ENCODE measurements at regions not wholly inside any gene's neighbourhood (a gene's known extent, or its start where the extent isn't known, plus 50 kb on each side); places are given as distances from the start of the nearest gene placed in this dataset.

DNA sequence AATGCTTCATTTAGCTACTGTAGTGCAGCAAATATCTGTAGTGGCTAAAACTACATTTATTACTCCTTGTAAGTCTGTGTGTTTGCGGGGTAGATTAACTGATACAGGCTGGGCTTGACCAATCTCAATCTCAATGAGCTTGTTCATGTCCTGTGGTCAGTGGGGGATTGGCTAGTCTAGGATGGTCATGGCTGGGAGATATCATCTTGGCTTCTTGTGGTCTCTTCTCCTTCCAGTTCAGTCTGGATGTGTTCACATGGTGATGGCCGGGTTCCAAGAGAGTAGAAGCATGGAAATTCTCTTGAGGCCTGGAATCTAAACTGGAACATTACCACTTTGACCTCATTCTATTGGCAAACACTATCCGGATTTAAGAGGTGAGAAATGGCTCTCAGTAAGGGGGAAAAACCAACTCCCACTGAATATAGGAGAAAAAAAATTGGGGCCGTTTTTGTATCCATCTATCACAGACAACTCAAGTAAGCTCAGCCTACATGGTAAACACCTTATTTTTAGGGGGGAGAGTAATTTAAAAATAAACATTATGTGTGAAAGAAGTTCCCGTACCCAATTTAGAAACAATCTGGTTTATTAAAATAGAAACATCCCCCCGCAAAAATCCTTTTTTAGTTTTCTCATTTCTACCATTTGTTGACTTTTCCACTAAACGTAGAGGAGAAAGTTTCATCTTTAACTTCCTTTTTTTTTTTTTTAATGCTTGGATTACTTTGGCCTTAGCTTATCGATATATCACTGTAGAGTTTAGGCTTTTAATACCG, 284.9 kb upstream of the TBC1D5 start:
- Histone ChIP-seq H3K4me2 (ENCODE audit: low read length) (no peak overlapping the region), H3K79me2 (ENCODE audit: control insufficient read depth, low read length) (no peaks in the 10 kb centered on the region), H3K27me3 (ENCODE audit: control insufficient read depth, low read length) (no peaks in the 10 kb centered on the region), H3K36me3 (ENCODE audit: control insufficient read depth, low read length) (no peaks in the 10 kb centered on the region), H3K4me1 (ENCODE audit: control insufficient read depth, low read length) (peaks cover 12% of the 10 kb centered on the region; the same call in 1 of the 2 replicates), H3F3A (ENCODE audit: control insufficient read depth, insufficient read depth) (no peaks in the 10 kb centered on the region), H4K20me1 (ENCODE audit: control insufficient read depth, insufficient read depth, low read depth, low read length) (no peaks in the 10 kb centered on the region), H3K9me2 (replicated peaks; ENCODE audit: control insufficient read depth, low read length) (no peaks in the 10 kb centered on the region; the same call in 1 of the 2 replicates), H3K9me3 (ENCODE audit: control insufficient read depth, insufficient read depth, low read length) (no peaks in the 10 kb centered on the region), H3K4me3 (ENCODE audit: low read length) (no peak overlapping the region), H3K27ac (ENCODE audit: low read depth, low read length) (no peak overlapping the region)
- TF ChIP-seq, protein P1, sequence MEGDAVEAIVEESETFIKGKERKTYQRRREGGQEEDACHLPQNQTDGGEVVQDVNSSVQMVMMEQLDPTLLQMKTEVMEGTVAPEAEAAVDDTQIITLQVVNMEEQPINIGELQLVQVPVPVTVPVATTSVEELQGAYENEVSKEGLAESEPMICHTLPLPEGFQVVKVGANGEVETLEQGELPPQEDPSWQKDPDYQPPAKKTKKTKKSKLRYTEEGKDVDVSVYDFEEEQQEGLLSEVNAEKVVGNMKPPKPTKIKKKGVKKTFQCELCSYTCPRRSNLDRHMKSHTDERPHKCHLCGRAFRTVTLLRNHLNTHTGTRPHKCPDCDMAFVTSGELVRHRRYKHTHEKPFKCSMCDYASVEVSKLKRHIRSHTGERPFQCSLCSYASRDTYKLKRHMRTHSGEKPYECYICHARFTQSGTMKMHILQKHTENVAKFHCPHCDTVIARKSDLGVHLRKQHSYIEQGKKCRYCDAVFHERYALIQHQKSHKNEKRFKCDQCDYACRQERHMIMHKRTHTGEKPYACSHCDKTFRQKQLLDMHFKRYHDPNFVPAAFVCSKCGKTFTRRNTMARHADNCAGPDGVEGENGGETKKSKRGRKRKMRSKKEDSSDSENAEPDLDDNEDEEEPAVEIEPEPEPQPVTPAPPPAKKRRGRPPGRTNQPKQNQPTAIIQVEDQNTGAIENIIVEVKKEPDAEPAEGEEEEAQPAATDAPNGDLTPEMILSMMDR (IDR thresholded peaks at IDR 0.05; ENCODE audit: low read depth, low read length, poor library complexity, severe bottlenecking), result no peak
- TF ChIP-seq EZH2phosphoT487 (IDR thresholded peaks at IDR 0.05; ENCODE audit: borderline replicate concordance, low read length), result no peak

DNA sequence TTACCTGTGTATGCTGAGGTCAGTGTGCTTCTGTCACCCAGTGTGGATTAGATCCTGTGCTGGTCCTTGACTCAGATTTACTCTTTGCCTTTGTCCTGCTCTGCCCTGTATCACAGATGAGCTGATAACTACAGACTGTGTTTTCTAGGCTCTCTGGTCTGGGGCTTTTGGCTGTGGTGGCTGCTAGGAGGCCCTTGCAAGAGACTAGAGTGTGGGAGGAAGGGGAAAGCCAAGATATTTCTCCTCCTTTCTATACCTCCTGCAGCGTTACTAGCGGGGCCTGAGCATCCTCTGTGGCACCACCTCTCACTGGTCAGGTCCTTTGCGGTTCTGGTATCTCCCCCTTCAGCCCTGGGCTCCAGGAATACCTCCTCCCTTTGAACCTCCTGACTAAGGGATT, 282.3 kb upstream of the TBC1D5 start:
- H3K9me3 ChIP-seq (ENCODE audit: control insufficient read depth, insufficient read depth, low read length), result no peaks in the 10 kb centered on the region
- H3K27me3 ChIP-seq (ENCODE audit: control insufficient read depth, low read length), result no peaks in the 10 kb centered on the region
- no peaks in the 10 kb centered on the region for H4K20me1 ChIP-seq (ENCODE audit: control insufficient read depth, insufficient read depth, low read depth, low read length)
- TF ChIP-seq, protein P1 (IDR thresholded peaks at IDR 0.05; ENCODE audit: low read depth, low read length, poor library complexity, severe bottlenecking), result no peak
- no peak for TF ChIP-seq EZH2phosphoT487 (IDR thresholded peaks at IDR 0.05; ENCODE audit: borderline replicate concordance, low read length)
- no peak overlapping the region for H3K4me3 ChIP-seq (ENCODE audit: low read length)
- peaks cover 12% of the 10 kb centered on the region; the same call in 1 of the 2 replicates for H3K4me1 ChIP-seq (ENCODE audit: control insufficient read depth, low read length)
- no peaks in the 10 kb centered on the region for H3K36me3 ChIP-seq (ENCODE audit: control insufficient read depth, low read length)
- no peak overlapping the region for H3K4me2 ChIP-seq (ENCODE audit: low read length)
- H3F3A ChIP-seq (ENCODE audit: control insufficient read depth, insufficient read depth), result no peaks in the 10 kb centered on the region
- no peaks in the 10 kb centered on the region for H3K79me2 ChIP-seq (ENCODE audit: control insufficient read depth, low read length)
- no peak overlapping the region for H3K27ac ChIP-seq (ENCODE audit: low read depth, low read length)
- no peaks in the 10 kb centered on the region; the same call in 1 of the 2 replicates for H3K9me2 ChIP-seq (replicated peaks; ENCODE audit: control insufficient read depth, low read length)

DNA sequence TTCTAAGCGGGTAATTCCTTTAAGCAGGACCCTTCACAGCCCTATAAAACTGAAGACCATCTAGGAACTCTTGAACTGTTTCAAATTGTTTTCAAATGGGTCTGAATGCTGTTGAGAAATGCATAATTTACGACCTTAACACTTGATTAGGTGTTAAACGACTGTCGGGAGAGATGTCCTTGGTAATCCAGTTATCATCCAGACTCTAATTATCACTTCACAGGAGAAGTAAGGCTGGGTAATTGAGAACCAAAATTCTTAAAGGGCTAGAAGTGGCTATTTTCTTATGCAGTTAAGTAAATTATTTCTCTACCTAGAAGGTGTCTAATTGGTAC, 276.7 kb upstream of the TBC1D5 start:
- Histone ChIP-seq H3K4me3 (ENCODE audit: low read length) (no peak overlapping the region), H3K27ac (ENCODE audit: low read depth, low read length) (no peak overlapping the region), H3K36me3 (ENCODE audit: control insufficient read depth, low read length) (no peaks in the 10 kb centered on the region), H3F3A (ENCODE audit: control insufficient read depth, insufficient read depth) (no peaks in the 10 kb centered on the region), H3K4me2 (ENCODE audit: low read length) (no peak overlapping the region), H3K4me1 (ENCODE audit: control insufficient read depth, low read length) (no peaks in the 10 kb centered on the region), H3K79me2 (ENCODE audit: control insufficient read depth, low read length) (no peaks in the 10 kb centered on the region), H4K20me1 (ENCODE audit: control insufficient read depth, insufficient read depth, low read depth, low read length) (no peaks in the 10 kb centered on the region), H3K27me3 (ENCODE audit: control insufficient read depth, low read length) (no peaks in the 10 kb centered on the region), H3K9me3 (ENCODE audit: control insufficient read depth, insufficient read depth, low read length) (no peaks in the 10 kb centered on the region), H3K9me2 (replicated peaks; ENCODE audit: control insufficient read depth, low read length) (no peaks in the 10 kb centered on the region)
- no peak for TF ChIP-seq EZH2phosphoT487 (IDR thresholded peaks at IDR 0.05; ENCODE audit: borderline replicate concordance, low read length)
- TF ChIP-seq, protein P1 (IDR thresholded peaks at IDR 0.05; ENCODE audit: low read depth, low read length, poor library complexity, severe bottlenecking), result no peak
